Cardiac fibroblast (primary cell): ENCODE measurements at regions not wholly inside any gene's neighbourhood (a gene's known extent, or its start where the extent isn't known, plus 50 kb on each side); places are given as distances from the start of the nearest gene placed in this dataset.
"Not testable (repeated sequence)": the region's sequence is repeated elsewhere in the genome, so short reads cannot be mapped to it uniquely, and the experiment has no call there.

Experiments
- DNase-seq, 2 donors: peaks; one replicate each; pipeline versions ENCODE4 v3.0.0 to v3.0.0-alpha.2; 2010; ENCODE audit warnings: low read depth in 2 of 2
- H3K4me3 ChIP-seq, 2 donors: replicated peaks in 1 of 2; 1 replicate in 1 of 2; 2 replicates in 1 of 2; pipeline ENCODE4 v1.5.1; 2011; ENCODE audit warnings: low read depth in 2 of 2, low read length in 2 of 2, mild to moderate bottlenecking in 2 of 2, moderate library complexity in 1 of 2
- TF ChIP-seq, protein P1 (sequence below): IDR thresholded peaks from one replicate; pipeline ENCODE4 v1.5.1; 2011; ENCODE audit warnings: low read depth, mild to moderate bottlenecking, low read length, inconsistent platforms

DNA sequence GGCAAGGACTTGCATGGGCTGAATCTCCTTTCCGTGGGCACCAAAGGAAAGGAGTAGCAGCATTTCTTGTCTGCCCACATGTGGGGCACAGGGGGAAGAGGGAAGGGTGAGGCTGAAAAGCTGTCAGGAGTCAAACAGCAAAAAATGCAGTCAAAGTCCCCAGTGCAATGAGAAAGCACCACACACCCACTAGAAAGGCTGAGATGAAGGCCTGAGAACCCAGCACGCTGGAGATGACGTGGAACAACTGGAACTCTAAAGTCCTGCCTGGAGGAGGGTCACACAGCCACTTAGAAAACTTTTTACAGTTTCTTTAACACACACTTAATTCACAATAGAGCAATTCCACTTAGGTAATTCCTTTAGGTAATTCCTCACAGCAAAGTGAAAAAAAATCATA lies 94.6 kb upstream of the IGFBPL1 start:
- DNase-seq, result no peak
- H3K4me3 ChIP-seq, result no peak overlapping the region
- TF ChIP-seq, protein P1, sequence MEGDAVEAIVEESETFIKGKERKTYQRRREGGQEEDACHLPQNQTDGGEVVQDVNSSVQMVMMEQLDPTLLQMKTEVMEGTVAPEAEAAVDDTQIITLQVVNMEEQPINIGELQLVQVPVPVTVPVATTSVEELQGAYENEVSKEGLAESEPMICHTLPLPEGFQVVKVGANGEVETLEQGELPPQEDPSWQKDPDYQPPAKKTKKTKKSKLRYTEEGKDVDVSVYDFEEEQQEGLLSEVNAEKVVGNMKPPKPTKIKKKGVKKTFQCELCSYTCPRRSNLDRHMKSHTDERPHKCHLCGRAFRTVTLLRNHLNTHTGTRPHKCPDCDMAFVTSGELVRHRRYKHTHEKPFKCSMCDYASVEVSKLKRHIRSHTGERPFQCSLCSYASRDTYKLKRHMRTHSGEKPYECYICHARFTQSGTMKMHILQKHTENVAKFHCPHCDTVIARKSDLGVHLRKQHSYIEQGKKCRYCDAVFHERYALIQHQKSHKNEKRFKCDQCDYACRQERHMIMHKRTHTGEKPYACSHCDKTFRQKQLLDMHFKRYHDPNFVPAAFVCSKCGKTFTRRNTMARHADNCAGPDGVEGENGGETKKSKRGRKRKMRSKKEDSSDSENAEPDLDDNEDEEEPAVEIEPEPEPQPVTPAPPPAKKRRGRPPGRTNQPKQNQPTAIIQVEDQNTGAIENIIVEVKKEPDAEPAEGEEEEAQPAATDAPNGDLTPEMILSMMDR, result no peak

DNA sequence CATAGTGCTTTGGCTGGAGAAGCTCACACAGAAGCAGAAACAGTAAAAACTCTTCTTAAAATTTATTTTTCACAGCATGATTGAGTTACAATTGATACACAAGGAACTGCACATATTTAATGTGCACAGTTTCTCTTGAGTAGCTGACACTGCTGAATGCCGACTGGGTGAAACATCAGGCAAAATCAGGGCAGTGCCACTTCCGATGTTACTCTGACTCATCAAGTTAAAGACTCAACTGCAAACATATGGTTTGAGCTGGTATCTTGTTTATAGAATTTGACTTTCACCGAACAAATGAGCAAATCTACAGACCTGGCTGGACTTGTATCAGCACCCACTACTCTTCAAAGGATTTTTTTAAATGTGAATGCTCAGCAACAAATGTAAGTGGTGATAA lies 92.0 kb upstream of the IGFBPL1 start:
- H3K4me3 ChIP-seq, result not testable (repeated sequence)
- peak; percentile 19 to 25 for DNase-seq

DNA sequence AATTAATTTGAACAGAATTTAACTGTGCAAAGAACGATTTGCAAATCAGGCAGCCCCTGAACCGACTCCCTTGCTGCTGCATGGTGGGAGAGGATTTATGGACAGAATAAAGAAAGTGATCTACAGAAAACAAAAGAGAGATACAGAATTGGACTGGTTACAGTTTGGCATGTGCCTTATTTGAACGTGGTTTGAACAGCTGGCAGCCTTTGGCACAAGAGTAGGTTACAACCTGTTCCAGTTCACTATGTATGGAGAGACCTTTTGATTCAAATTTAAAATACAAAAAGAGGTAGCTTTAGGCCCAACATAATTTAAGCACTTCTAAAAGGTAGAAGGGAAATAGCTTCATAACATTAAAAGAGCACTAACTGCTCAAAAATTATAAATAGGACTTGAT lies 90.8 kb upstream of the IGFBPL1 start:
- not testable (repeated sequence) for DNase-seq

DNA sequence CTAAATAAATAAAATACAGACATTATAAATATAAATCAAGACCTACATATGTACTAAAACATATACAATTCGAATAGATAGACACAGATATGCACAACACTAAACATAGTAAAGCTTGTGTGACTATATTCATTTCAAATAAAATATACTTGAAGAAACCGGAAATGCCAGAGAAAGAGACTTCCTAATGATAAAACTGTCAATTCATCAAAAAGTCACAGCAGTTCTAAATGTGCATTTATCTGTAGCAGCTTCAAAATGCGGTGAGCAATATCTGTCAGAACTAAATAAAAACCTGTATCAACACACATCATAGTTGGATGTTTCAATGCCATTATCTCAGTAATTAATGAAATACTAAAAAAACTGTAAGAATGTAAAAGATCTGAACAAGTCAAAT lies 86.1 kb upstream of the IGFBPL1 start:
- not testable (repeated sequence) for H3K4me3 ChIP-seq, DNase-seq

More for the DNA sequence above, 90.8 kb upstream of the IGFBPL1 start:
- not testable (repeated sequence) for H3K4me3 ChIP-seq

DNA sequence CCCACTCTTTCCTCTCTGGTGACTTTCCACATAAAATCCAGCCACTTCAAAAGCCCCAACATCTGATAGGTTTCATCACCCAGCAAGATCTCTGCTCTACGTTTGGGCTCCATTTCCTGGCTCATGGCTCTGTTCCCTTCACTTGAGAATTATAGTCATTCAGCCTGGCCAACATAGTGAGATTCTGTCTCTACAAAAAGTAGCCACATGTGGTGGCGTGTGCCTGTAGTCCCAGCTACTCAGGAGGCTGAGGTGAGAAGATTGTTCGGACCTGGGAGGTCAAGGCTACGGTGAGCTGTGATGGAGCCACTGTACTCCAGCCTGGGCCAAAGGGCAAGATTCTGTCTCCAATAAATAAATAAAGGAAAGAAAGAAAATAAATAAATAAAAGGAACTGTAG lies 83.3 kb upstream of the IGFBPL1 start:
- no peak overlapping the region for H3K4me3 ChIP-seq
- TF ChIP-seq, protein P1, result no peak
- no peak for DNase-seq

DNA sequence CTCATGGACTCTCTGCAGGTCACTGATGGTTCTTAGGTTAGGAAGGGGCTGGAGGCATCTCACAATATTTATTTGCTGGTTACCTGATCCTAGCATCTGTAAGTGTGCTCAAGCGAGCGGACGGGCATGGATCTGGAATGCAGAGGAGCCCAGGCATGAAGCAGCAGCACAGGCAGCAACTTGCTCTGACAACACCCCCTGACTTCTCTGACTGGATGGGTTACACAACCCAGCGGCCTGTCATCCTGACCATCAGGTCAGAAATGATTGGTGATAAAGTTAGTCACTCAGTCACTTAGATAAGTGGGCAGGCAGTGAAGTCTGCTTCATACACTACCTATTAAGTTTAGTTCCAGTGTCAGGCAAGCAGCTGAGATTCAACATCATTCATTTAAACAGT lies 75.9 kb upstream of the IGFBPL1 start:
- not testable (repeated sequence) for H3K4me3 ChIP-seq
- peak in 1 of 2 donors; percentile 3 for DNase-seq

DNA sequence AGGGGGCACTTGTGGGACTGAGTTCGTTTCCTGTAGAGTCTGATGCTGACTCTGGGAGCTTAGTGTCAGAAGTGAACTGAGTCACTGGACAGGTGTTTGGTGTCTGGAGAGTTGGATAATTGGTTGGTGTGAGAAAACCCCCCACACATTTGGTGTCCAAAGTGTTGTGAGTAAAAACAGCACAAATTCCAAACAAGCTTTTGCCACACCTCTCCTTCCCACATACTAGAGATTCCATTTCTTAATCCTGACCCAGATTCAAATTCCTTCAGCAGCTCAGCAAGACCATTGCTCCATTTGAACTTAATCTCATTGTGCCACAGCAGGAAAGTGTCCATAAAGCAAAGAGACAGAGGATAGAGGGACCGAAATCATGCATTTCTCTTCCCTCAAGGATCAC lies 74.3 kb upstream of the IGFBPL1 start:
- not testable (repeated sequence) for H3K4me3 ChIP-seq, DNase-seq

DNA sequence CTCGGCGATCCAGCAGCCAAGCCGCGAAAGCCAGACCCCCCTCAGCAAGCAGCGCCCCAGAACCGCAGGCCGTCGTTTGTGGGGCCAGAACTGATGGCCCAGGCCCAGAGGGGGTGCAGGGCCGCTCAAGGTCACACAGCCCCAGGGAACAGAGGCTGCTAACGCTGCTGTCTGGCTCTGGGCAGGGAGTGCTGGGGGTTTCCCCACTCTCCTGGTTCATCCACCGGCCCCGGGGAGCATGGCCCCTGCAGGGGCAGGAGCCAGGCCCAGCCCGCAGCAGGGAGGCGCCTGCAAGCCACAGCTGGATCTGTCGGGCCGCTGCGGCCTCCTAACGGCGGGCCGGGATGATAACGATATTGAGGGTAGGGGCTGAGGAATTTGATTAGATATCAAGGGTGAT lies 64.8 kb upstream of the IGFBPL1 start:
- DNase-seq, result no peak
- TF ChIP-seq, protein P1, result no peak
- H3K4me3 ChIP-seq, result no peak overlapping the region

DNA sequence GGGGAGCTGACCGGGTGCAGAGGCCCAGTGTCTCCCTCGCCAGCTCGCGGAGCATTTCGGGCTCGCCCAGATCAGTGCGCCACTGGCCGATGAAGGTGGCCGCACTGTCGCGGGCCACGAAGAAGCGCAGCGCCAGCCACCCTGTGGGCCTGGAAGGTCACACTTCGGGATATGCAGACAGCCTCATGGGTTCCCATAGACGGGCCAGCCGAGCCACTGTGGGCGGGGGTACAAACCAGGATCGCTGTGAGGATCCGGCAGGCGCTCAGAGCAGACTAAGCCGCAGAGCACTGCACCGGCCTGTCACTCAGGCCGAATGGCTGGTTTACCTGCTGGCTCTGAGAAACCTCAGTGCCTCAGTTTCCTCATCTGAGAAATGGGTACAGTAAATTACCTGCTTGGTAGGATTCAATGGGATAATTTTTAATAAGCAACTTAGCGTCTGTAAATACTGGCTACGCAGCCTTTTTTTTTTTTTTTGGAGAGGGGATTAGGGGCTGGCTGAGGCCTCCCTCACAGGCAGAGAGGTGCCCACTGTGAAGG lies 64.0 kb upstream of the IGFBPL1 start:
- no peak for DNase-seq
- TF ChIP-seq, protein P1, result no peak

DNA sequence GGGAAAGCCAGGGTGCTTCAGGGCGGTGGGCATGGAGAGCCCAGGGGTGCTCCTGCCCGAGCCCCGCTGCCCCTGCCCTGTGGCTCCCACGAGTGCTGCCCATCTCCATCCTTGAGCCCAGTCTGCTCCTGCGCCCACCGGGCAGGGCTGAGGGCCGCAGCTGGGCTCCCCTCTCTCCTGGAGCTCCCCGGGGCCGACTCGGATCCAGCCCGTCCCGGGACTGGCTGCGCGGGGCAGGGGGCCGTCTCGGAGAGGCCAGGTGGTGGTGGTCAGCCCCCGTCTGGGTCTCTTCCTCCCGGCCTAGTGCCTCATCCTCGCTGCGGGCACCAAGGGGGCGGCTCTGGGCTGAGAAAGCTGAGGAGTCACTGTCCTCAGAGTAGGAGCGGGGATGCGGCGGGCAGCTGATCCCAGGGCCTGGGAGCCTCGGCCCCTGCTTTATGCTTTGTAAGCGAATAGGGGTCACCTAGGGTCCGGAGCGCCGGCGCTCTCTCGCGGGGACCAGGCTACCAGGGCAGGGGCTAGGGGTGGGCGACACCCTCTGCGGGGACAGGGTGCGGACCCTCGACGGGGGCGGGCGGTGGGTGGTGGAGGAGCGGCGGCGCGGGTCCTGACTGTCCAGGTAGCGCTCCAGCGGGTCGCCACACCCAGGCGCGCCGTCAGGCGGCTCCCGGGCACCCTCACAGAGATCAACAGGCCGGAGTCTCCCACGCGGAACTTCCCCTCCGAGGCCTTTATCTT lies 63.3 kb upstream of the IGFBPL1 start:
- not testable (repeated sequence) for DNase-seq, H3K4me3 ChIP-seq

More for the DNA sequence above, 64.0 kb upstream of the IGFBPL1 start:
- H3K4me3 ChIP-seq, result no peak overlapping the region
